UCSD-AML1 (cell line): ENCODE measurements at regions not wholly inside any gene's neighbourhood (a gene's known extent, or its start where the extent isn't known, plus 50 kb on each side); places are given as distances from the start of the nearest gene placed in this dataset.

ENCODE experiments used
- DNase-seq: peaks from one replicate; lab custom pipeline; 2025; ENCODE audit not compliant: unreplicated experiment; lab: John Stamatoyannopoulos, UW

GRCh38 chr10:120702032-120702431 lies 149.1 kb upstream of the WDR11 start:
- no peak for DNase-seq

- no peak for DNase-seq
These were observed 145.9 kb upstream of the WDR11 start for GRCh38 chr10:120705309-120705708.

GRCh38 chr10:120710076-120710475 lies 141.1 kb upstream of the WDR11 start:
- DNase-seq = no peak

- no peak for DNase-seq
These were observed 139.3 kb upstream of the WDR11 start for GRCh38 chr10:120711860-120712259.

GRCh38 chr10:120713573-120714205 lies 137.5 kb upstream of the WDR11 start:
- no peak for DNase-seq

- peak; percentile 27 for DNase-seq
These were observed 136.0 kb upstream of the WDR11 start for GRCh38 chr10:120715171-120715570.

GRCh38 chr10:120719333-120719732 lies 131.8 kb upstream of the WDR11 start:
- no peak for DNase-seq

GRCh38 chr10:120727001-120727400 lies 124.2 kb upstream of the WDR11 start:
- no peak for DNase-seq

GRCh38 chr10:120729547-120729946 lies 121.6 kb upstream of the WDR11 start:
- DNase-seq = no peak

- DNase-seq = no peak
These were observed 119.1 kb upstream of the WDR11 start for GRCh38 chr10:120732067-120732466.

- DNase-seq = no peak
These were observed 118.4 kb upstream of the WDR11 start for GRCh38 chr10:120732643-120733313.

GRCh38 chr10:120734483-120735078 lies 116.6 kb upstream of the WDR11 start:
- DNase-seq = no peak

- no peak for DNase-seq
These were observed 115.8 kb upstream of the WDR11 start for GRCh38 chr10:120735315-120735714.

- no peak for DNase-seq
These were observed 115.3 kb upstream of the WDR11 start for GRCh38 chr10:120735773-120736371.

GRCh38 chr10:120736377-120736776 lies 114.8 kb upstream of the WDR11 start:
- no peak for DNase-seq

- no peak for DNase-seq
These were observed 112.5 kb upstream of the WDR11 start for GRCh38 chr10:120738658-120739057.

GRCh38 chr10:120741396-120741795 lies 109.8 kb upstream of the WDR11 start:
- DNase-seq = no peak

- no peak for DNase-seq
These were observed 108.8 kb upstream of the WDR11 start for GRCh38 chr10:120742373-120742772.

GRCh38 chr10:120744040-120744439 lies 107.1 kb upstream of the WDR11 start:
- DNase-seq = no peak

GRCh38 chr10:120746001-120746777 lies 105.0 kb upstream of the WDR11 start:
- no peak for DNase-seq

GRCh38 chr10:120748519-120748918 lies 102.6 kb upstream of the WDR11 start:
- DNase-seq = no peak
